Astrocyte of the cerebellum (primary cell): ENCODE measurements at regions not wholly inside any gene's neighbourhood (a gene's known extent, or its start where the extent isn't known, plus 50 kb on each side); places are given as distances from the start of the nearest gene placed in this dataset.

Source experiments
- DNase-seq: peaks from one replicate; pipeline ENCODE4 v3.0.0-alpha.2; 2011; ENCODE audit warnings: low read depth
- H3K4me3 ChIP-seq: 2 replicates; pipeline ENCODE4 v1.5.1; 2011; ENCODE audit warnings: mild to moderate bottlenecking, low read depth, low read length, moderate library complexity
- in situ Hi-C: cut with HindIII; loops from 2 replicates; pipeline ENCODE4 v1.10.0; 2017; ENCODE audit warnings: low sequenced_read_pairs
- TF ChIP-seq, protein P1 (sequence below): IDR thresholded peaks from 2 replicates; pipeline ENCODE4 v1.5.1; 2012; ENCODE audit warnings: low read length, low read depth, moderate library complexity, mild to moderate bottlenecking; ENCODE audit errors: missing control alignments

GRCh38 chr2:41004700-41005099 lies 552.8 kb upstream of the SLC8A1 start:
- no peak overlapping the region for H3K4me3 ChIP-seq
- DNase-seq: no peak
- TF ChIP-seq, protein P1, sequence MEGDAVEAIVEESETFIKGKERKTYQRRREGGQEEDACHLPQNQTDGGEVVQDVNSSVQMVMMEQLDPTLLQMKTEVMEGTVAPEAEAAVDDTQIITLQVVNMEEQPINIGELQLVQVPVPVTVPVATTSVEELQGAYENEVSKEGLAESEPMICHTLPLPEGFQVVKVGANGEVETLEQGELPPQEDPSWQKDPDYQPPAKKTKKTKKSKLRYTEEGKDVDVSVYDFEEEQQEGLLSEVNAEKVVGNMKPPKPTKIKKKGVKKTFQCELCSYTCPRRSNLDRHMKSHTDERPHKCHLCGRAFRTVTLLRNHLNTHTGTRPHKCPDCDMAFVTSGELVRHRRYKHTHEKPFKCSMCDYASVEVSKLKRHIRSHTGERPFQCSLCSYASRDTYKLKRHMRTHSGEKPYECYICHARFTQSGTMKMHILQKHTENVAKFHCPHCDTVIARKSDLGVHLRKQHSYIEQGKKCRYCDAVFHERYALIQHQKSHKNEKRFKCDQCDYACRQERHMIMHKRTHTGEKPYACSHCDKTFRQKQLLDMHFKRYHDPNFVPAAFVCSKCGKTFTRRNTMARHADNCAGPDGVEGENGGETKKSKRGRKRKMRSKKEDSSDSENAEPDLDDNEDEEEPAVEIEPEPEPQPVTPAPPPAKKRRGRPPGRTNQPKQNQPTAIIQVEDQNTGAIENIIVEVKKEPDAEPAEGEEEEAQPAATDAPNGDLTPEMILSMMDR: no peak
- in situ Hi-C loops: no loop called here

DNA sequence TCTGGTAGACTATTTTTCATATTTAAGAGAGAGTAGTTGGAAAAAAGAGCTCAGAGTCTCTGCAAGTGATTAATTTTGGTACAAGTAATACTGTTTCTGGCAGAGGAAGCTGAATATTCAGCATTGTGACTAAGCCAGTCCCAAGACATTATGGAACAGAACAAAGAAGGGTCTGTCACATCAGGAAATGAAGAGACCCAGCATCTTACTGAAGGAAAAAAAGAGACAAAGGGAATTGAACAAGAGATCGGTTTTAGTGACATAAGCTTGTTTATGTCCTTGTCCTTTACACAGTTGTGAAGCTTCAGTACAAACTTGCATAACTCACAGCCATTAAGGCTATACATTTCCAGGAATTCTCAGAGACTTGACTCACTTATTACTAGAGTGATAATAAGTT lies 568.5 kb upstream of the SLC8A1 start:
- no peak overlapping the region for H3K4me3 ChIP-seq
- TF ChIP-seq, protein P1: no peak
- DNase-seq: no peak
- in situ Hi-C loops: no loop called here

DNA sequence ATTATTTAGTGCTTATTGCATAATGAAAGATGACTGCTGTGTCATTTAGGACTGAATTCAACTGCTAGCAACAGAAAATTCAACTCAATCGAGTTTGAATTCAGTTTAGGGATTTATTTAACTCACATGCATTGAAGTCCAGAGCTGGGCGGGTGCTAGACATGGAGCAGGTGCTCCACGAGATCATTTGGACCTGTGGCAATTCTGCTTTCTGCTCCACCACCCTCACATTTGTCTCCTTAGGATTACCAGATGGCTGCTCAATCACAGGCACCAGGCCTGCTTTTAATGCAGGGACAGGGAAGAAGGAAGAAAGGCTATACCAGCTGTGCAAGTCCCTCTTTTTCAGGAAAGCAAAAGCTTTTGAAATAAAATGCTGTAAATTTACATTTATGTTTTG lies 572.9 kb upstream of the SLC8A1 start:
- no peak overlapping the region for H3K4me3 ChIP-seq
- TF ChIP-seq, protein P1: no peak
- no peak for DNase-seq
- in situ Hi-C loops: no loop called here

GRCh38 chr2:41026613-41027012 lies 574.7 kb upstream of the SLC8A1 start:
- TF ChIP-seq, protein P1: no peak
- no peak overlapping the region for H3K4me3 ChIP-seq
- no peak for DNase-seq
- in situ Hi-C loops: no loop called here

DNA sequence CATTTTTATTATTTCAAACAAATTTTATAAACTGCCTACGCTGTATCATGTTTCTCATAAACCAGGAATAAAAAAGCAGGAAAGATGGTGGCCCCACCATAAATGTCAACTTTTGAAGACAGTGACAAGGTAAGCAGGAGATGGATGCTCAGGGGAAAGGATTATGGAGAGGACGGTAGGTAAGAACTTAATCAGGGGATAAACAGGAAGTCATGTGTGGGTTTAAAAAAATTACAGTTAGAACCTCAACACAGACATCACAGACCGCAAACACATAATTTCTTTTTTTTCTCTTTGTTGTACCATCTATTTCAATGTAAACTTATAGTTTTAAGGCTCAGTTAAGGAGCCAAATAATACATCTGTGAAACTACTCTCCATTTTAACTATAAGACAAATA lies 575.2 kb upstream of the SLC8A1 start:
- in situ Hi-C loops: no loop called here
- TF ChIP-seq, protein P1: no peak
- no peak overlapping the region for H3K4me3 ChIP-seq
- DNase-seq: no peak

- DNase-seq: no peak
- no peak overlapping the region for H3K4me3 ChIP-seq
- TF ChIP-seq, protein P1: no peak
- in situ Hi-C loops: no loop called here
Measured at GRCh38 chr2:41031282-41031681, 579.4 kb upstream of the SLC8A1 start.

DNA sequence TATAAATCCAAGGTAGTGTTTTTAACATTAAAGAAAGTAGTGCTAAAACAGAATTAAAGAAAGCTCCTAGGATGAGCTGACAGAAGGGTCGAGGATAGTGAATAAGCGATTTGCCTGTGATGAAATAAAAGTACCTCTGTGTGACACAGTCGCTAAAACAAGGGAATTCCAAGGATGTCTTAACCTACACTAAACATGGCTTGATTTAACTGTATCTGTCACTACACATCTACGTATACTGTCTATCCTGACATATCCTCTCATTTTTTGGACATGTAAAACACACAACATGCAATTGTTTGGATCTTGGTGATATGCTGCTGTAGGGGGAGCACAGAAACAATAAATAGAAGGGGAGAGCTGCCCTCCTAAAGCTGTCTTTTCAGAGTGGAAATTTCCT lies 580.8 kb upstream of the SLC8A1 start:
- in situ Hi-C loops: no loop called here
- H3K4me3 ChIP-seq: no peak overlapping the region
- TF ChIP-seq, protein P1: no peak
- no peak for DNase-seq
